Mesothelial cell of epicardium (in vitro differentiated cells): ENCODE measurements at regions not wholly inside any gene's neighbourhood (a gene's known extent, or its start where the extent isn't known, plus 50 kb on each side); places are given as distances from the start of the nearest gene placed in this dataset.

ENCODE experiments used
- DNase-seq, 2 experiments: peaks; one replicate each; pipeline ENCODE4 v3.0.0; 2021; ENCODE audit warnings: low spot score in 2 of 2; ENCODE audit not compliant: unreplicated experiment in 2 of 2
- H3K27ac Mint-ChIP-seq: 2 replicates; pipeline ENCODE4 v1.8.0; 2021; ENCODE audit warnings: mixed read lengths
- H3K27me3 Mint-ChIP-seq: 2 replicates; pipeline ENCODE4 v1.8.0; 2021; ENCODE audit warnings: low read depth, mixed read lengths
- H3K36me3 Mint-ChIP-seq: 2 replicates; pipeline ENCODE4 v1.8.0; 2021; ENCODE audit warnings: mixed read lengths
- H3K4me1 Mint-ChIP-seq: 2 replicates; pipeline ENCODE4 v1.8.0; 2021; ENCODE audit warnings: mixed read lengths
- H3K4me3 Mint-ChIP-seq: 2 replicates; pipeline ENCODE4 v1.8.0; 2021; ENCODE audit warnings: mild to moderate bottlenecking, moderate library complexity, mixed read lengths
- H3K9me3 Mint-ChIP-seq: 2 replicates; pipeline ENCODE4 v1.8.0; 2021; ENCODE audit warnings: mixed read lengths
- TF ChIP-seq, protein P1 (sequence below): fragments of 200-600 bp; sonication (generic); IDR thresholded peaks from one replicate; pipeline ENCODE4 v1.5.0; 2021; ENCODE audit warnings: antibody characterized with exemption; ENCODE audit not compliant: unreplicated experiment

DNA sequence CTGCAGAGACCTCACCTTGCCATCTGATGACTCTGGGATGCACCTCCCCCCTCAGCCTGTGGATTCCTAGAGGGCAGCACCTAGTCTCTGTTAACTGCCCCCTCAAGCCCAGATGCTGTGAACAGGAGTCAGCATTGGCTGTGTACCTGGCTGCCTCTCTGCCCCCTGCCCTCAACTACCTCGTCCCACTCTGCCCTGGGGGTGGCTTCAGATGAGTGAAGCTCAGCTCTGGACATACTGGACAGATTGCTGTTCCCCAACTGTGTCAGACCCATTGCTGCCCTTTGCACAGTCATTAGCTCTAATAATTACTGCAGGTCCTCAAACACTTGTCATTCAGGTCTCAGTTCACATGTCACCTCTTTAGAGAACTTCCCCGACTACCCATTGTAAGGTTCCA, 182.1 kb upstream of the TSHZ3 start:
- Mint-ChIP-seq H3K27ac (no peak overlapping the region), H3K4me1 (peaks cover 28% of the 10 kb centered on the region), H3K36me3 (no peaks in the 10 kb centered on the region), H3K27me3 (no peaks in the 10 kb centered on the region), H3K4me3 (no peak overlapping the region), H3K9me3 (peaks cover 7% of the 10 kb centered on the region)
- DNase-seq = peak in 1 of 2 experiments; percentile 34
- TF ChIP-seq, protein P1, sequence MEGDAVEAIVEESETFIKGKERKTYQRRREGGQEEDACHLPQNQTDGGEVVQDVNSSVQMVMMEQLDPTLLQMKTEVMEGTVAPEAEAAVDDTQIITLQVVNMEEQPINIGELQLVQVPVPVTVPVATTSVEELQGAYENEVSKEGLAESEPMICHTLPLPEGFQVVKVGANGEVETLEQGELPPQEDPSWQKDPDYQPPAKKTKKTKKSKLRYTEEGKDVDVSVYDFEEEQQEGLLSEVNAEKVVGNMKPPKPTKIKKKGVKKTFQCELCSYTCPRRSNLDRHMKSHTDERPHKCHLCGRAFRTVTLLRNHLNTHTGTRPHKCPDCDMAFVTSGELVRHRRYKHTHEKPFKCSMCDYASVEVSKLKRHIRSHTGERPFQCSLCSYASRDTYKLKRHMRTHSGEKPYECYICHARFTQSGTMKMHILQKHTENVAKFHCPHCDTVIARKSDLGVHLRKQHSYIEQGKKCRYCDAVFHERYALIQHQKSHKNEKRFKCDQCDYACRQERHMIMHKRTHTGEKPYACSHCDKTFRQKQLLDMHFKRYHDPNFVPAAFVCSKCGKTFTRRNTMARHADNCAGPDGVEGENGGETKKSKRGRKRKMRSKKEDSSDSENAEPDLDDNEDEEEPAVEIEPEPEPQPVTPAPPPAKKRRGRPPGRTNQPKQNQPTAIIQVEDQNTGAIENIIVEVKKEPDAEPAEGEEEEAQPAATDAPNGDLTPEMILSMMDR = no peak

DNA sequence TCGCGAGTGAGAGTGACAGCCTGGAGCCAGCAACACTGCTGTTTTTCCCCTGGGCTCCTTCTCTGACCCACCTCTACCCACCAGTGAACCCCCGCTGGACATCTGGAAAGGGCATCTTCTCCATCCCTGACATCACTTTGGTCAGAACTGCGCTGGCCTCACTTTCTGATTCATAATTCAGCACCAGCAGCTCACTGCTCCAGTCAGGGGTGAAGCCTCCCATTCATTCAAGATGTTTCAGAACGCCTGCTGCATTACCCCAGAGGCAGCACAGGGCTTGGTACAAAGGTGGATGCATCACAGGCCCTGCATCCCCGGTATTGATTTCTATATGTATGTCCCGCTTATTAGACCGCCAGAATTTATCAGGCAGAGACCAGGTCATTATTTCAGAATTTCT, 182.8 kb upstream of the TSHZ3 start:
- H3K27me3 Mint-ChIP-seq = no peaks in the 10 kb centered on the region
- no peaks in the 10 kb centered on the region for H3K36me3 Mint-ChIP-seq
- H3K9me3 Mint-ChIP-seq = peaks cover 7% of the 10 kb centered on the region
- peak in 1 of 2 experiments; percentile 13 for DNase-seq
- TF ChIP-seq, protein P1 = no peak
- H3K4me1 Mint-ChIP-seq = peaks cover 28% of the 10 kb centered on the region
- H3K4me3 Mint-ChIP-seq = no peak overlapping the region
- H3K27ac Mint-ChIP-seq = no peak overlapping the region

DNA sequence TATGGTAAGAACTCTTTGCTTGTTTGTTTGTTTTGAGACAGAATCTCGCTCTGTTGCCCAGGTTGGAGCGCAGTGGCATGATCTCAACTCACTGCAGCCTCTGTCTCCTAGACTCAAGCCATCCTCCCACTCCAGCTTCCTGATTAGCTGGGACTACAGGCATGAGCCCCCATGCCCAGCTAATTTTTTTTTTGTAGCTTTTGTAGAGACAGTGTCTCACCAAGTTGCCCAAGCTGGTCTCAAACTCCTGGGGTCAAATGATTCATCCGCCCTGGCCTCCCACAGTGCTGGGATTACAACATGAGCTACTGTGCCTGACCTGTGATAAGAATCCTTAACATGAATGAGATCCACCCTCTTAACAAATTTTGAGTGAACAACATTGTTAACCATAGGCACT, 183.9 kb upstream of the TSHZ3 start:
- peak in 1 of 2 experiments; percentile 28 for DNase-seq
- Mint-ChIP-seq H3K27ac (no peak overlapping the region), H3K4me1 (peaks cover 28% of the 10 kb centered on the region), H3K9me3 (peaks cover 17% of the 10 kb centered on the region), H3K27me3 (peaks cover 5% of the 10 kb centered on the region), H3K4me3 (no peak overlapping the region), H3K36me3 (no peaks in the 10 kb centered on the region)
- TF ChIP-seq, protein P1 = no peak

DNA sequence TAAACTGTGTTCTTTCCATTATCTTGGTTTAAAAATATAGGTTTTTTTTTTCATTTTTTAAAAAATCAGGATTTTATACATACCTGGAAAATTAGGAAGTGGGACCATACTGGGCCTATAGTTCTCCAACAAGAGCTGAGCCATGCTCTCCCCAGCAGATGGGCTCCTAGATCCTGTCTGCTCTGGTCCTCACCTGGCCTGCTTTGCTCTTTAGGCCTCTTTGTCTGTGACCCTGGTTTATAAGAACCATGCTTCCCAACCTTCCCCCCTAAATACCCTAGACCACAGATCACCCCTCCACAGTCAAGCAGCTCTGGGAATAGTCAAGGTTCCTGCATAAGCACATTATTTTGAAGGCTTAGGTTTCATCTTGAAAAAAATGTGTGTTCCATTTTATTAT, 185.0 kb upstream of the TSHZ3 start:
- DNase-seq = no peak
- Mint-ChIP-seq H3K9me3 (peaks cover 19% of the 10 kb centered on the region), H3K27me3 (peaks cover 6% of the 10 kb centered on the region), H3K4me3 (no peak overlapping the region), H3K27ac (peak overlapping the region; percentile 66), H3K36me3 (no peaks in the 10 kb centered on the region), H3K4me1 (peaks cover 26% of the 10 kb centered on the region)
- TF ChIP-seq, protein P1 = no peak

DNA sequence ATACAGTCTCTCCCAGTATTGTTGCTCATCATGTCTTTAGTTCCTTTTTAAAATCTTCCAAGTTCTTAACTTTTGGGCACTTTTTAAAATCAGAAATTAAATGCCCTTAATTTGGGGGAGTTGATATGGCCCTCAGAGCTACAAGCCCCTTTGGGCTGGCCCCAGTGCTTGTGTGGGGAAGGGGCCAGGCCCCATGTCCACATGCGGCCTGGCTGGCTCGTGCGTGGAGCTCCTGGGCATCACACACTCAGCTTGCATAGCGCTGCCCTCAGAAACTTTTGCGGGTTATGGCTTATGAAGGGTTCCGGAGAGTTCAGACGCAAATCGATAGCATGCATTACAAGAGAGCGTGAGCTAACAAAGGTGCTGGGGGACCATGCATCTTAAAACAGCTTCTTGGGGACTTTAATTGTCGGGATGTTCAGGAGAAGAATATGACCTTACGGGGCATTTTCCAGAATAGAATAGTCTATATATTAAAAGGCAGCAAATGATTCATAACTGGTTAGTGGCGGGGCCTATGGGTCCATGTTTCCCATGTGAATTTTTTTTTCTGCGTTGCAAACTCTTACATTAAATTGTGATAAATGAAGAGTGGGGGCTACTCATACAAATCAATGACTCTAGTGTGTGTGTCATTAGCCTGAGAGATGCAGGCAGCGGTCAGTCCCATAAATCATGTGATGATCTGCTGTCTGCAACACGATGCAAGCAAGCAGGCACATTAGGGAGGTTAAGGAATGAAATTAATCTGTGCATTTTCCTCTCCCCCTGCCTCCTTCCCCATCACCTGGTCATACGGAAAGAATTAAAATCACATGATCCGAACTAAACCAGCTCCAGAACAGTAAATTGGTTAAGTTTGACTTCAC, 185.8 kb upstream of the TSHZ3 start:
- Mint-ChIP-seq H3K27ac (peak overlapping the region; percentile 44), H3K27me3 (peaks cover 7% of the 10 kb centered on the region), H3K4me1 (peaks cover 26% of the 10 kb centered on the region), H3K4me3 (no peak overlapping the region), H3K36me3 (no peaks in the 10 kb centered on the region), H3K9me3 (peaks cover 13% of the 10 kb centered on the region)
- peak in 1 of 2 experiments; percentile 29 for DNase-seq
- TF ChIP-seq, protein P1 = no peak
